K562 (cell line): ENCODE measurements at regions not wholly inside any gene's neighbourhood (a gene's known extent, or its start where the extent isn't known, plus 50 kb on each side); places are given as distances from the start of the nearest gene placed in this dataset.

Experiments used
- ATAC-seq: fragments of 200-7000 bp; cut with Tn5 transposase; 3 replicates; pipeline ENCODE4 v1.9.1; 2020; ENCODE audit warnings: moderate library complexity
- BruUV-seq: library from RNA; stranded (reverse); fragments of 400-500 nt; replicated peaks from 2 replicates; lab custom pipeline; 2021; lab: Mats Ljungman, UMichigan
- CTCF ChIA-PET: fragments of 300-600 bp; formaldehyde crosslinking; extraction: SDS; loops from one replicate; lab custom pipeline; 2021; ENCODE audit warnings: low intra/inter-chr PET ratio; lab: Yijun Ruan, JAX
- POLR2A ChIA-PET: fragments of 300-600, 350-650 bp; sonication (Branson Sonifier 250); formaldehyde crosslinking; extraction: SDS; loops from one replicate; lab custom pipeline; 2021; ENCODE audit warnings: antibody characterized with exemption, inconsistent platforms; lab: Yijun Ruan, JAX
- DNase-seq, 4 experiments: peaks; one replicate each; pipeline versions ENCODE4 v3.0.0 to v3.0.0-alpha.2; 2011 to 2018; ENCODE audit warnings: low spot score in 3 of 4, mixed read lengths in 3 of 4; ENCODE audit errors: extremely low read depth in 1 of 4
- FAIRE-seq: peaks from 2 replicates; lab custom pipeline; 2011; peaks lifted over from hg19 to GRCh38; lab: Jason Lieb, UNC
- H2AFZ ChIP-seq: 2 replicates; pipeline ENCODE4 v1.6.0; 2011; ENCODE audit warnings: low read depth, low read length, control low read depth, inconsistent platforms
- H3K27ac ChIP-seq: fragments of 200-600 bp; 3 replicates; pipeline ENCODE4 v1.8.0; 2011; ENCODE audit warnings: low read depth, mild to moderate bottlenecking, control low read depth, inconsistent platforms, low read length, moderate library complexity, mixed read lengths; ENCODE audit errors: extremely low read depth
- H3K27me3 ChIP-seq, 2 experiments: fragments of 300-600 bp in 1 of 2; 2 replicates in 1 of 2; 3 replicates in 1 of 2; pipeline versions ENCODE4 v1.6.0 to v1.8.0; 2011; ENCODE audit warnings: inconsistent platforms in 2 of 2, low read length in 2 of 2, mild to moderate bottlenecking in 1 of 2, mixed read lengths in 1 of 2, moderate library complexity in 1 of 2; ENCODE audit not compliant: control insufficient read depth in 2 of 2, insufficient read depth in 2 of 2
- H3K36me3 ChIP-seq: fragments of 300-600 bp; 3 replicates; pipeline ENCODE4 v1.8.0; 2011; ENCODE audit warnings: mild to moderate bottlenecking, low read length, inconsistent platforms; ENCODE audit not compliant: control insufficient read depth, insufficient read depth
- H3K4me1 ChIP-seq, 2 experiments: fragments of 200-600 bp in 1 of 2; replicated peaks in 1 of 2; 2 replicates in 1 of 2; 3 replicates in 1 of 2; pipeline versions ENCODE4 v1.5.1 to v1.8.0; 2011; ENCODE audit warnings: inconsistent platforms in 2 of 2, low read length in 2 of 2, mild to moderate bottlenecking in 1 of 2, mixed read lengths in 1 of 2, moderate library complexity in 1 of 2; ENCODE audit not compliant: control insufficient read depth in 2 of 2, insufficient read depth in 2 of 2
- H3K4me2 ChIP-seq: 2 replicates; pipeline ENCODE4 v1.6.1; 2011; ENCODE audit warnings: low read length, control low read depth, inconsistent platforms, mixed read lengths; ENCODE audit not compliant: insufficient read depth
- H3K4me3 ChIP-seq: fragments of 200-600 bp; sonication (generic), shearing (Covaris generic); 2 replicates; pipeline ENCODE4 v1.5.1; 2016; ENCODE audit warnings: control low read depth, inconsistent platforms
- H3K79me2 ChIP-seq: fragments of 200-600 bp; 3 replicates; pipeline ENCODE4 v1.8.0; 2011; ENCODE audit warnings: low read length, inconsistent platforms; ENCODE audit not compliant: control insufficient read depth, insufficient read depth
- H3K9ac ChIP-seq, 2 experiments: 2 replicates each; pipeline versions ENCODE4 v1.6.0 to v1.6.1; 2011; ENCODE audit warnings: low read depth in 2 of 2, low read length in 2 of 2, control low read depth in 1 of 2, inconsistent platforms in 1 of 2, mild to moderate bottlenecking in 1 of 2, mixed read lengths in 1 of 2; ENCODE audit not compliant: insufficient read depth in 1 of 2
- H3K9me1 ChIP-seq: one replicate; pipeline ENCODE4 v1.6.0; 2011; ENCODE audit warnings: inconsistent platforms, mild to moderate bottlenecking, low read length, moderate library complexity; ENCODE audit not compliant: control insufficient read depth, insufficient read depth
- H3K9me3 ChIP-seq: replicated peaks from 2 replicates; pipeline ENCODE4 v1.5.1; 2011; ENCODE audit warnings: low read depth, low read length, inconsistent platforms; ENCODE audit not compliant: control insufficient read depth, insufficient read depth
- H4K20me1 ChIP-seq: replicated peaks from 2 replicates; pipeline ENCODE4 v1.6.1; 2011; ENCODE audit warnings: low read length, inconsistent platforms, mixed read lengths; ENCODE audit not compliant: control insufficient read depth, insufficient read depth
- CBX8 ChIP-seq: fragments of 200-600 bp; sonication (generic); IDR thresholded peaks from 2 replicates; pipeline ENCODE4 v1.6.1; 2012; ENCODE audit warnings: borderline replicate concordance, mixed run types, low read depth, mild to moderate bottlenecking, moderate library complexity, mixed read lengths, low read length, control low read depth, inconsistent platforms; ENCODE audit not compliant: poor library complexity, severe bottlenecking; ENCODE audit errors: extremely low read depth
- CHD2 ChIP-seq: IDR thresholded peaks from 2 replicates; pipeline ENCODE4 v1.6.1; 2011; ENCODE audit warnings: low read depth, low read length
- COPS2 ChIP-seq: fragments of 450-650 bp; conservative IDR thresholded peaks from 2 replicates; pipeline ENCODE4 v1.6.1; 2016; ENCODE audit warnings: mild to moderate bottlenecking, moderate library complexity
- DMBX1 ChIP-seq: fragments of 250-450 bp; sonication (Bioruptor Pico); IDR thresholded peaks from 2 replicates; pipeline ENCODE4 v1.8.0; 2022; ENCODE audit warnings: inconsistent platforms, mild to moderate bottlenecking, moderate library complexity, borderline replicate concordance
- HDAC1 ChIP-seq, 2 experiments: fragments of 450-650 bp; IDR thresholded peaks; 2 replicates each; pipeline ENCODE4 v1.6.1; 2016 to 2017; ENCODE audit warnings: inconsistent platforms in 1 of 2, mild to moderate bottlenecking in 1 of 2, moderate library complexity in 1 of 2
- HMG20A ChIP-seq: fragments of 450-650 bp; formaldehyde crosslinking; conservative IDR thresholded peaks from 2 replicates; pipeline ENCODE4 v1.4.0; 2020; ENCODE audit warnings: mild to moderate bottlenecking, mixed read lengths
- ILF3 ChIP-seq: fragments of 450-650 bp; IDR thresholded peaks from 2 replicates; pipeline ENCODE4 v1.6.1; 2018; ENCODE audit warnings: antibody characterized with exemption, mild to moderate bottlenecking, moderate library complexity, borderline replicate concordance
- PHTF2 ChIP-seq: fragments of 250-450 bp; sonication (Bioruptor Pico); IDR thresholded peaks from 2 replicates; pipeline ENCODE4 v1.5.0; 2021; ENCODE audit warnings: mild to moderate bottlenecking
- POLR2H ChIP-seq: IDR thresholded peaks from 2 replicates; pipeline ENCODE4 v1.6.1; 2016; ENCODE audit warnings: missing genetic modification characterization, low read depth, mild to moderate bottlenecking, control low read depth, missing compliant biosample characterization, moderate library complexity
- TAF9B ChIP-seq: fragments of 450-650 bp; IDR thresholded peaks from 2 replicates; pipeline ENCODE4 v1.6.1; 2018; ENCODE audit warnings: mild to moderate bottlenecking; ENCODE audit not compliant: partially characterized antibody
- ZNF174 ChIP-seq: fragments of 250-450 bp; sonication (Bioruptor Pico); IDR thresholded peaks from 2 replicates; pipeline ENCODE4 v1.4.0; 2020; ENCODE audit warnings: mild to moderate bottlenecking
- ZNF584 ChIP-seq: fragments of 200-800 bp; sonication (Bioruptor generic); IDR thresholded peaks from 2 replicates; pipeline ENCODE4 v1.6.1; 2016; ENCODE audit warnings: low read depth, mild to moderate bottlenecking, missing genetic modification characterization, missing compliant biosample characterization
- ZNF79 ChIP-seq: fragments of 250-450 bp; sonication (Bioruptor Pico); IDR thresholded peaks from 2 replicates; pipeline ENCODE4 v1.4.0; 2020; ENCODE audit warnings: low read depth, mild to moderate bottlenecking, moderate library complexity
- WGBS: fragments of 100-300 bp; shearing (Covaris generic); methylation state at CpG from one replicate; pipeline ENCODE4 v1.1.6; 2016; ENCODE audit warnings: low coverage, mixed read lengths; ENCODE audit not compliant: insufficient coverage; ENCODE audit errors: missing lambda C conversion rate; 5-methylcytosine and 5-hydroxymethylcytosine counted together
- in situ Hi-C: fragments of 300-500 bp; cut with MboI; formaldehyde crosslinking; loops from 4 replicates; pipeline ENCODE4 v1.15.0; 2018; ENCODE audit warnings: inconsistent platforms, mixed read lengths
- intact Hi-C: fragments of 100-400 bp; cut with micrococcal nuclease; formaldehyde crosslinking; loops from 2 replicates; pipeline ENCODE4 v1.14.2; 2022

DNA sequence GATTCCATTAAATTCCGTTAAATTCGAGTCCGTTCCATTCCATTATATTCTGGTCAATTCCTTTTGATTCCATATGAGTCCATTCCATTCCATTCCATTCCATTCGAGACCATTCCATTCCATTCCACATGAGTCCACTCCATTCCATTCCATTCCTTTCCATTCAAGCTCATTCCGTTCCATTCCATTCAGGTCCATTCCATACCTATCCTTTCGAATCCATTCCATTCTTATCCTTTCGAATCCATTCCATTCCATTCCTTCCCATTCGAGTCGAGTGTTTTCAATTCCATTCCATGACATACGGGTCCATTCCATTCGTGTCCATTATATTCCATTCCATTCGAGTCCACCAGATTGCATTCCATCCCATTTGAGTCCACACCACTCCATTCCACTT is 1127.4 kb downstream of the RPIA start:
- Histone ChIP-seq H3K4me3 (no peak overlapping the region), H3K9ac (no peak overlapping the region), H3K4me2 (no peak overlapping the region), H3K27ac (no peak overlapping the region), H3K79me2 (no peaks in the 10 kb centered on the region), H3K36me3 (no peaks in the 10 kb centered on the region), H3K4me1 (no peaks in the 10 kb centered on the region), H3K27me3 (no peaks in the 10 kb centered on the region), H3K9me1 (no peaks in the 10 kb centered on the region), H2AFZ (no peak overlapping the region), H3K9me3 (peaks cover 11% of the 10 kb centered on the region; the same call in 1 of the 2 replicates), H4K20me1 (no peaks in the 10 kb centered on the region)
- no peak for TF ChIP-seq DMBX1 (CRISPR knock-in tag)
- no peak for TF ChIP-seq ZNF174 (CRISPR knock-in tag)
- no peak for TF ChIP-seq TAF9B
- no peak for TF ChIP-seq CBX8
- TF ChIP-seq ZNF79 (CRISPR knock-in tag): no peak
- TF ChIP-seq ILF3: no peak
- TF ChIP-seq ZNF584 (CRISPR knock-in tag): no peak
- TF ChIP-seq HDAC1 (IDR thresholded peaks at IDR 0.05): no peak
- no peak for TF ChIP-seq PHTF2
- TF ChIP-seq COPS2: no peak
- TF ChIP-seq HMG20A: no peak
- TF ChIP-seq CHD2: no peak
- no peak for TF ChIP-seq POLR2H (tag)
- FAIRE-seq: no peak
- intact Hi-C loops (no loop called here), in situ Hi-C loops (no loop called here)
- no TSS peak for BruUV-seq
- POLR2A ChIA-PET: no interaction called here
- ATAC-seq: no peak
- WGBS: 1% methylated on average over 12 of the region's 12 CpGs
- DNase-seq: no peak
- CTCF ChIA-PET: no interaction called here
